Mucosa of stomach (tissue), 1 donor: ENCODE measurements at regions not wholly inside any gene's neighbourhood (a gene's known extent, or its start where the extent isn't known, plus 50 kb on each side); places are given as distances from the start of the nearest gene placed in this dataset.
"Not testable (repeated sequence)": the region's sequence is repeated elsewhere in the genome, so short reads cannot be mapped to it uniquely, and the experiment has no call there.

Experiments used
- H3K27me3 ChIP-seq: one replicate; pipeline ENCODE4 v1.7.0; 2013; ENCODE audit warnings: mild to moderate bottlenecking, low read length; ENCODE audit not compliant: control insufficient read depth, insufficient read depth
- H3K36me3 ChIP-seq: one replicate; pipeline ENCODE4 v1.7.0; 2013; ENCODE audit warnings: low read length; ENCODE audit not compliant: control insufficient read depth, insufficient read depth
- H3K4me1 ChIP-seq: one replicate; pipeline ENCODE4 v1.7.0; 2013; ENCODE audit warnings: mild to moderate bottlenecking, low read length; ENCODE audit not compliant: control insufficient read depth, insufficient read depth
- H3K4me3 ChIP-seq: one replicate; pipeline ENCODE4 v1.7.0; 2013; ENCODE audit warnings: low read length
- H3K9ac ChIP-seq: one replicate; pipeline ENCODE4 v1.7.0; 2013; ENCODE audit warnings: mild to moderate bottlenecking, low read length, moderate library complexity
- H3K9me3 ChIP-seq: one replicate; pipeline ENCODE4 v1.7.0; 2013; ENCODE audit warnings: mild to moderate bottlenecking, low read length, moderate library complexity; ENCODE audit not compliant: control insufficient read depth
- donor health status: Pancreatic carcinoma.

GRCh38 chr11:115624065-115624464, 119.8 kb upstream of the CADM1 start:
- H3K9me3 ChIP-seq = no peaks in the 10 kb centered on the region
- no peak overlapping the region for H3K9ac ChIP-seq
- no peak overlapping the region for H3K4me3 ChIP-seq
- H3K36me3 ChIP-seq = no peaks in the 10 kb centered on the region
- H3K27me3 ChIP-seq = no peaks in the 10 kb centered on the region
- H3K4me1 ChIP-seq = peaks cover 8% of the 10 kb centered on the region

GRCh38 chr11:115623021-115623451, 118.8 kb upstream of the CADM1 start:
- H3K36me3 ChIP-seq = no peaks in the 10 kb centered on the region
- peaks cover 8% of the 10 kb centered on the region for H3K4me1 ChIP-seq
- H3K4me3 ChIP-seq = no peak overlapping the region
- H3K9me3 ChIP-seq = no peaks in the 10 kb centered on the region
- H3K9ac ChIP-seq = no peak overlapping the region
- no peaks in the 10 kb centered on the region for H3K27me3 ChIP-seq

DNA sequence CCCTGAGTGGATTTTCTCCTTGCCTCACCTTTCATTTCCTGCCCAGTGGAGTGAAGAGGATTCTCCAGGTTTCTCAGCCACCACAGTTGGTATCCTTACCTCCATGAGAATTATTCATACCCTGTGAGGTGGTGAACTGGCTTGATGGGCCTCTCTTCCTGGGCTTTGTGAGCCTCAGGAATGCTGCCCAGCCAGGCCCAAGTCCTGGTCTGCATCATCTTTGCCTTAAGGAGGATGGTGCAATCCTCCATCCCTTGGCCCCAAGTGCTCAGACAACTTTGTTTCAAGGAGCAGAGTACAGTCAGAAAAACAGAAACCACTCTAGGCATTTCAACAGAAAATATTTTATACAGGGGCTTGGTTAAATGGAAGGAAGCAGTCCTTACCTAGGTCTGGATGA, 114.2 kb upstream of the CADM1 start:
- Histone ChIP-seq H3K4me1 (no peaks in the 10 kb centered on the region), H3K27me3 (no peaks in the 10 kb centered on the region), H3K36me3 (no peaks in the 10 kb centered on the region), H3K4me3 (no peak overlapping the region), H3K9ac (no peak overlapping the region), H3K9me3 (no peaks in the 10 kb centered on the region)

GRCh38 chr11:115617767-115618166, 113.6 kb upstream of the CADM1 start:
- Histone ChIP-seq H3K27me3 (peaks cover 3% of the 10 kb centered on the region), H3K9ac (no peak overlapping the region), H3K4me1 (no peaks in the 10 kb centered on the region), H3K4me3 (no peak overlapping the region), H3K36me3 (no peaks in the 10 kb centered on the region), H3K9me3 (no peaks in the 10 kb centered on the region)

DNA sequence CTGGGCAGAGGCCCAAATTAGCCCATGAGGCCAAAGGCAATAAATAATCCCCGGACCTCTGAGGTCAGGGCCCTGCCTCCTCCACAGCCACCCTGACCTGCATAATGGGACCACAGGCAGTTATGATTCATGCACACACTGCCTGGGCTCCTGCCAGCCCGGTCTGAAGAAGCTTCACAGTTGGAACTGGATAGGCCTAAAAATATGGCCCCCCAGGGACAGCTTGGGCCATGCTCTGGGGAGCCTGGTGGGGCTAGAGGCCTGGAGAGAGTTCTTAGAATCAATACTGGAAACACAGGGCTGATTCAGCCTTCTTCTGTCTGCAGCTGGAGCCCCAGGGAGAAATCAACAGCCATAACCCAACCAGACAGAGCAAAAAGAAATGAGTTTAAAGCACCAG, 112.8 kb upstream of the CADM1 start:
- H3K9ac ChIP-seq = no peak overlapping the region
- no peaks in the 10 kb centered on the region for H3K9me3 ChIP-seq
- no peaks in the 10 kb centered on the region for H3K36me3 ChIP-seq
- no peaks in the 10 kb centered on the region for H3K4me1 ChIP-seq
- peaks cover 6% of the 10 kb centered on the region for H3K27me3 ChIP-seq
- no peak overlapping the region for H3K4me3 ChIP-seq

DNA sequence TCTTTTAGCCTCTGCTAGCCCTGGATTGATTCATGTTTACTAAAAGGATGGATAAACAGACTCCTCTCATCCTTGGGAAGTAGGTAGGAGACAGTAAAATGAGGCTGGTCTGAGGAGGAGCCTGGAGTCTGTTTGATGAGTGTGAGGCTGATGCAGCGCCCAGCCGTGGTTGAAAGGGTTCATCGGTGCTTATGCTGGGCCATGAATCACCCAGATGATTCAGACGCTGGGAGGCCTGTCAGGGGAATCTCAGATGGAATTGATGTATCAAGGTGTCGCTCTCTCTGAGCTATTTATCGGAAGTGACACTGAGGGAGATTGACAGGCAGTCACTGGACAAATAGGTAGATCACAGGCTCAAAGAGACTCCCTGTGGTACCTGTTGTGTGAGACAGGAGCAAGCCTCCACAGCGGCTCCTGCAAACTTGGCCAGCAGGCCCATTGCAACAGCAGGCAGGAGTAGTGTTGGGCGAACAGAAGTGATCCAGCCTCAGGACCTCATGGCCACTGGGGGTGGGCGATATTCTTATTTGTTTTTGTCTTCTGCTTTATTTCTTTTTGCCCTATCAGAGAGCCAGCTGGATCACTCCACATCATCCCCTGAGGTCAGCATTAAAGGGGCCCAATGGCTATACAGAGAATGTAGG, 109.9 kb upstream of the CADM1 start:
- H3K4me1 ChIP-seq = no peaks in the 10 kb centered on the region
- H3K27me3 ChIP-seq = peaks cover 6% of the 10 kb centered on the region
- no peak overlapping the region for H3K4me3 ChIP-seq
- no peaks in the 10 kb centered on the region for H3K36me3 ChIP-seq
- no peaks in the 10 kb centered on the region for H3K9me3 ChIP-seq
- no peak overlapping the region for H3K9ac ChIP-seq

DNA sequence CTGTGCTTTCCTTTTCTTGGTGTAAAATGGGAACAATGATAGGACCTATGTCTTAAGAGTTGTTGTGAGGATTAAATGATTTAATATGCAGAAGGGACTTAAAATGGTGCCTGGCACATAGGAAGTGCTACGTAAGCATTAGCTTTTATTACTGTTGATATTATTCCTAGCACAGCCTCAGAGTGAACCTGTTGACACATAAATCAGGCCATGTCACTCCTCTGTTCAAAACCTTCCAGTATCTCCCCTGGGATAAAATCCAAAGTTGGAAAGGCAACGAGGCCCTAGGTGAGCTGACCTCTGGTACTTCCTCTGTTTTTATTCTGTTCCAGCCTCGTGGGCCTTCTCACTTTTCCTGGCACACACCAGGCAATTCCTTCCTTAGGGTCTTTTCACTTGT, 108.8 kb upstream of the CADM1 start:
- Histone ChIP-seq H3K9ac (no peak overlapping the region), H3K27me3 (peaks cover 6% of the 10 kb centered on the region), H3K36me3 (no peaks in the 10 kb centered on the region), H3K4me3 (no peak overlapping the region), H3K4me1 (no peaks in the 10 kb centered on the region), H3K9me3 (no peaks in the 10 kb centered on the region)

DNA sequence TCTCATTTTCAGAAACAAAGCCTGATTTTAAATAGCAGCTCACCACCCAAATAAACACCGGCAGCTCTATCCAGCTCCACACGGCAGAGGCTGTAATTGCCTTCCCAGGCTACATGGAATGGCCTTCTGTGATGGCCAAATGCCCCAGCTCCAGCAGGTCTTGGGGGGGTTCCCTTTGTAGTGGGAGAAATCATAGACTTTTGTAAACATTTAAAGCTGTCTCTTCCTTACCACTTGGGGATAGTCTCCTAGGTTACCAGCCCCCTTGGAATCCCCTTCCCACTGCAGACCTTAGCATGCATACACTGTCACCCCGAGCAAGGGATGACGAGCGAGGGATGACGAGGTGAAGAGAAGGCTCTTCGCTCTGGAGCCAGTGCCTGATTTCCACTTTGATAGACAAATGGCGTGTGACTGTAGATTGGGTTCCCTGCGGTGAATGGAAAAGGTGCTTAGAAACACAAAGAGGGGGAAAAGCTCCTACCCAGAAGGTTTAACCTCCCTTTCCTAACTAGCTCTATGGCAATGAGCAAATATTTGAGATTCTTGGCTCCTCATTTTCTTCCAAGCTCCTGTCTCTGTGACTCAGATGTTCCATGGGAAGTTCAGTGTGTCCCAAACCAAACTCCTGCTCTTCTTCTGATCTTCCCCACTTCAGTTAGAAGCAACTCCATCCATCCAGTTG, 108.0 kb upstream of the CADM1 start:
- Histone ChIP-seq H3K9ac (no peak overlapping the region), H3K36me3 (no peaks in the 10 kb centered on the region), H3K9me3 (no peaks in the 10 kb centered on the region), H3K4me3 (no peak overlapping the region), H3K27me3 (peaks cover 6% of the 10 kb centered on the region), H3K4me1 (no peaks in the 10 kb centered on the region)

DNA sequence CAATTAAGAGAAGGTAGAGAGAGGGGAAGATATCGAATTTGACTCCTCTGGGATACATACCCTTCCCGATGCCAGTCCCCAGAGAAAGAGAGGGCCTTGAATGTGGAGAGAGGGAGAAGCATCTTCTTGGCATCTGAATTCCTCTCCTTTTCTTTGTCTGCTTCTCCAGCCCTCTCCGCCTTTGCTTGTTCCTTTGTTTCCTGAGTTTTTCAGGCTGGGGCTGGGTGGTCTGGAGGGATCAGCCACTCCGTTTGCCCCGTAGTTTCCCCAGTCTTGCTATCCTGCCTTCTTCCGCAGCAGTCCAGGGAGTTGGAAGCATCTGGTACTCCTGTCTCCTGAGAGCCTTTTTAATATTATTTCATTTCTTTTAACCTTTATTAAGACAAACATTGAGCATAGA, 107.1 kb upstream of the CADM1 start:
- no peaks in the 10 kb centered on the region for H3K4me1 ChIP-seq
- peaks cover 6% of the 10 kb centered on the region for H3K27me3 ChIP-seq
- H3K9me3 ChIP-seq = no peaks in the 10 kb centered on the region
- H3K9ac ChIP-seq = no peak overlapping the region
- no peak overlapping the region for H3K4me3 ChIP-seq
- H3K36me3 ChIP-seq = no peaks in the 10 kb centered on the region

GRCh38 chr11:115610908-115611307, 106.7 kb upstream of the CADM1 start:
- H3K36me3 ChIP-seq = no peaks in the 10 kb centered on the region
- no peaks in the 10 kb centered on the region for H3K9me3 ChIP-seq
- H3K9ac ChIP-seq = no peak overlapping the region
- peaks cover 6% of the 10 kb centered on the region for H3K27me3 ChIP-seq
- no peak overlapping the region for H3K4me3 ChIP-seq
- no peaks in the 10 kb centered on the region for H3K4me1 ChIP-seq

DNA sequence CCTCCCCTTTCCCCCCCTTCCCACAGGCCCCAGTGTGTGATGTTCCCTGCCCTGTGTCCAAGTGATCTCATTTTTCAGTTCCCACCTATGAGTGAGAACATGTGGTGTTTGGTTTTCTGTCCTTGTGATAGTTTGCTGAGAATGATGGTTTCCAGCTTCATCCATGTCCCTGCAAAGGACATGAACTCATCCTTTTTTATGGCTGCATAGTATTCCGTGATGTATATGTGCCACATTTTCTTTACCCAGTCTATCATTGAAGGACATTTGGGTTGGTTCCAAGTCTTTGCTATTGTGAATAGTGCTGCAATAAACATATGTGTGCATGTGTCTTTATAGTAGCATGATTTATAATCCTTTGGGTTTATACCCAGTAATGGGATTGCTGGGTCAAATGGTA, 106.0 kb upstream of the CADM1 start:
- not testable (repeated sequence) for H3K36me3 ChIP-seq, H3K9ac ChIP-seq, H3K27me3 ChIP-seq, H3K4me3 ChIP-seq, H3K4me1 ChIP-seq, H3K9me3 ChIP-seq

GRCh38 chr11:115608976-115609375, 104.8 kb upstream of the CADM1 start:
- Histone ChIP-seq H3K4me1 (no peaks in the 10 kb centered on the region), H3K9me3 (no peaks in the 10 kb centered on the region), H3K27me3 (peaks cover 6% of the 10 kb centered on the region), H3K9ac (no peak overlapping the region), H3K4me3 (no peak overlapping the region), H3K36me3 (no peaks in the 10 kb centered on the region)
